Hepatocyte (in vitro differentiated cells): ENCODE measurements at regions not wholly inside any gene's neighbourhood (a gene's known extent, or its start where the extent isn't known, plus 50 kb on each side); places are given as distances from the start of the nearest gene placed in this dataset.

Source experiments
- CTCF ChIP-seq: fragments of 200-600 bp; sonication (generic); IDR thresholded peaks from 2 replicates; pipeline ENCODE4 v1.5.1; 2016; ENCODE audit warnings: antibody characterized with exemption, mild to moderate bottlenecking; ENCODE audit not compliant: poor library complexity
- EZH2 ChIP-seq: fragments of 200-600 bp; sonication (generic); IDR thresholded peaks from 2 replicates; pipeline ENCODE4 v1.6.1; 2016; ENCODE audit warnings: antibody characterized with exemption, mild to moderate bottlenecking, borderline replicate concordance

DNA sequence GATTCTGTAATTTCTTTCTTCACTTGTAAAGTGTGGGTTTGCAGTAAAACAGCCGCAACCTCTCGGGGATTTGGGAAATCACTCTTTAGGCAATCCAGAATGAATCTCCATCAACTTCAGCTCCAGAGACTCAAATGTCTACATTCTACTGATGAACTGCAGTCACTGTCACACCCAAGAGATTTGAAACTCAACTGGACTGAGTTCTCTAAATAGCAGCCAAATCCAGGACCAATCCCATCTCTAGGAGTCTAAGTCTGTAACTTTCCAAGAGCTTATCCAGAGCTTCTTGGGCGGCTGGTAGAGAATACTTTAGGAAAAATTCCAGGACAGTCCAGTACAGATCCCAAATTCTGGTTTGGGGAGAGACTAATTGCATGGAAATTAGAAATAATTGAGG lies 62.9 kb downstream of the ADAMTS1 start:
- TF ChIP-seq CTCF (no peak), EZH2 (no peak)
